ENCODE measurements at regions not wholly inside any gene's neighbourhood (a gene's known extent, or its start where the extent isn't known, plus 50 kb on each side); places are given as distances from the start of the nearest gene placed in this dataset.

DNA sequence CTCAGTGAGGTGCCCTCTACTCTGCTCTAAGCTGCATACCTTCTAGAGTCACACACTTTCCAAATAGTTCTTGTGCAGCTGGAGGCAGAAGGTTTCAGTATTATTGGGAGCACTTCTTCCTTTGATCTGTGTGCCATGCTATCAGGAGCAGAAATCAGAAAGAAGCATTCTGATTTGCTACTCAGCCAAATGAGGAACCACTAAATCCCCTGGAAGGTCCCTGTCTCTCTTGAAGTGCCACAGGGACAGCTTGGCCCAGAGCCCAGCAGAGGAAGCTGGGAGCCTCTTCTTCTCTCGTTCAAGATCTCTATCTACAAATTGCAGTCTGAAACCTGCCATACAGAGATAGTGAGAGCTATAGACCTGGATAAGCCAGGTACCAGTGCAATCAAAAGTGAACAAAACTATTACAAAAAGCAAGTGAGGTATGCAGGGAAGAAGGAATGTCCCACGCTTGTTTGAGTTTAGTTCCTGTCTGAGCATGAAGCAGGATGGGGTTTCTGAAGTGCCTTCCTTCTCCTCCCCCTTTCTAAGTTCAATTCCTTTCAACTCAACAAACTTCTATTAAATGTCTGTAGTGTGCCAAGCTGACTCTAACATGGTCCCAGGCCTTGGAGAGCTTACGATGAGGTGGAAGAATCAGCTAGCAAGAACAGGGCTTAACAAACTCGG is 100.9 kb upstream of the PARP11 start:
- H3K4me3 Mint-ChIP-seq = peak overlapping the region; percentile 75
- H3K27me3 Mint-ChIP-seq = no peaks in the 10 kb centered on the region
- peaks cover 3% of the 10 kb centered on the region for H3K36me3 Mint-ChIP-seq (ENCODE audit: low read depth)
- peak overlapping the region; percentile 77 for H3K27ac Mint-ChIP-seq
- ATAC-seq = peak; percentile 56
- DNase-seq = no peak
- no peaks in the 10 kb centered on the region for H3K9me3 ChIP-seq (ENCODE audit: control insufficient read depth, low read length, poor library complexity, severe bottlenecking)
- H3K4me1 Mint-ChIP-seq = peaks cover 39% of the 10 kb centered on the region

GRCh38 chr12:3973269-3973884 is 100.2 kb upstream of the PARP11 start:
- ATAC-seq (peak; percentile 68), DNase-seq (no peak)
- peaks cover 3% of the 10 kb centered on the region for H3K36me3 Mint-ChIP-seq (ENCODE audit: low read depth)
- peak overlapping the region; percentile 77 for H3K27ac Mint-ChIP-seq
- no peaks in the 10 kb centered on the region for H3K9me3 ChIP-seq (ENCODE audit: control insufficient read depth, low read length, poor library complexity, severe bottlenecking)
- no peaks in the 10 kb centered on the region for H3K27me3 Mint-ChIP-seq
- peaks cover 39% of the 10 kb centered on the region for H3K4me1 Mint-ChIP-seq
- peak overlapping the region; percentile 75 for H3K4me3 Mint-ChIP-seq

- ATAC-seq (peak; percentile 66), DNase-seq (no peak)
- no peaks in the 10 kb centered on the region for H3K9me3 ChIP-seq (ENCODE audit: control insufficient read depth, low read length, poor library complexity, severe bottlenecking)
- Mint-ChIP-seq H3K27me3 (no peaks in the 10 kb centered on the region), H3K4me1 (peaks cover 37% of the 10 kb centered on the region), H3K4me3 (no peak overlapping the region), H3K27ac (peak overlapping the region; percentile 77), H3K36me3 (ENCODE audit: low read depth) (peaks cover 2% of the 10 kb centered on the region)
These were observed 99.4 kb upstream of the PARP11 start for GRCh38 chr12:3972576-3972975.

- Mint-ChIP-seq H3K27me3 (no peaks in the 10 kb centered on the region), H3K4me1 (peaks cover 15% of the 10 kb centered on the region), H3K4me3 (no peak overlapping the region), H3K27ac (peak overlapping the region; percentile 6), H3K36me3 (ENCODE audit: low read depth) (no peaks in the 10 kb centered on the region)
- H3K9me3 ChIP-seq (ENCODE audit: control insufficient read depth, low read length, poor library complexity, severe bottlenecking) = no peaks in the 10 kb centered on the region
- no peak for ATAC-seq
- DNase-seq = no peak
These were observed 95.3 kb upstream of the PARP11 start for GRCh38 chr12:3968523-3968922.

GRCh38 chr12:3967556-3968160 is 94.5 kb upstream of the PARP11 start:
- ATAC-seq (no peak), DNase-seq (no peak)
- H3K4me3 Mint-ChIP-seq = no peak overlapping the region
- no peak overlapping the region for H3K27ac Mint-ChIP-seq
- H3K9me3 ChIP-seq (ENCODE audit: control insufficient read depth, low read length, poor library complexity, severe bottlenecking) = no peaks in the 10 kb centered on the region
- no peaks in the 10 kb centered on the region for H3K27me3 Mint-ChIP-seq
- no peaks in the 10 kb centered on the region for H3K36me3 Mint-ChIP-seq (ENCODE audit: low read depth)
- H3K4me1 Mint-ChIP-seq = peaks cover 18% of the 10 kb centered on the region

- no peak for DNase-seq
- Mint-ChIP-seq H3K27me3 (no peaks in the 10 kb centered on the region), H3K4me1 (peaks cover 23% of the 10 kb centered on the region), H3K27ac (no peak overlapping the region), H3K4me3 (no peak overlapping the region), H3K36me3 (ENCODE audit: low read depth) (no peaks in the 10 kb centered on the region)
- no peak for ATAC-seq
- no peaks in the 10 kb centered on the region for H3K9me3 ChIP-seq (ENCODE audit: control insufficient read depth, low read length, poor library complexity, severe bottlenecking)
These were observed 93.2 kb upstream of the PARP11 start for GRCh38 chr12:3966376-3966775.

GRCh38 chr12:3965046-3965445 is 91.8 kb upstream of the PARP11 start:
- peak overlapping the region; percentile 97 for H3K27ac Mint-ChIP-seq
- H3K4me1 Mint-ChIP-seq = peaks cover 23% of the 10 kb centered on the region
- H3K4me3 Mint-ChIP-seq = peak overlapping the region; percentile 1
- H3K27me3 Mint-ChIP-seq = no peaks in the 10 kb centered on the region
- no peak for ATAC-seq
- H3K36me3 Mint-ChIP-seq (ENCODE audit: low read depth) = no peaks in the 10 kb centered on the region
- DNase-seq = no peak
- H3K9me3 ChIP-seq (ENCODE audit: control insufficient read depth, low read length, poor library complexity, severe bottlenecking) = no peaks in the 10 kb centered on the region

GRCh38 chr12:3964439-3964838 is 91.2 kb upstream of the PARP11 start:
- Mint-ChIP-seq H3K27ac (peak overlapping the region; percentile 97), H3K27me3 (no peaks in the 10 kb centered on the region), H3K4me3 (peak overlapping the region; percentile 55), H3K36me3 (ENCODE audit: low read depth) (no peaks in the 10 kb centered on the region), H3K4me1 (peaks cover 23% of the 10 kb centered on the region)
- no peak for ATAC-seq
- no peaks in the 10 kb centered on the region for H3K9me3 ChIP-seq (ENCODE audit: control insufficient read depth, low read length, poor library complexity, severe bottlenecking)
- DNase-seq = no peak

DNA sequence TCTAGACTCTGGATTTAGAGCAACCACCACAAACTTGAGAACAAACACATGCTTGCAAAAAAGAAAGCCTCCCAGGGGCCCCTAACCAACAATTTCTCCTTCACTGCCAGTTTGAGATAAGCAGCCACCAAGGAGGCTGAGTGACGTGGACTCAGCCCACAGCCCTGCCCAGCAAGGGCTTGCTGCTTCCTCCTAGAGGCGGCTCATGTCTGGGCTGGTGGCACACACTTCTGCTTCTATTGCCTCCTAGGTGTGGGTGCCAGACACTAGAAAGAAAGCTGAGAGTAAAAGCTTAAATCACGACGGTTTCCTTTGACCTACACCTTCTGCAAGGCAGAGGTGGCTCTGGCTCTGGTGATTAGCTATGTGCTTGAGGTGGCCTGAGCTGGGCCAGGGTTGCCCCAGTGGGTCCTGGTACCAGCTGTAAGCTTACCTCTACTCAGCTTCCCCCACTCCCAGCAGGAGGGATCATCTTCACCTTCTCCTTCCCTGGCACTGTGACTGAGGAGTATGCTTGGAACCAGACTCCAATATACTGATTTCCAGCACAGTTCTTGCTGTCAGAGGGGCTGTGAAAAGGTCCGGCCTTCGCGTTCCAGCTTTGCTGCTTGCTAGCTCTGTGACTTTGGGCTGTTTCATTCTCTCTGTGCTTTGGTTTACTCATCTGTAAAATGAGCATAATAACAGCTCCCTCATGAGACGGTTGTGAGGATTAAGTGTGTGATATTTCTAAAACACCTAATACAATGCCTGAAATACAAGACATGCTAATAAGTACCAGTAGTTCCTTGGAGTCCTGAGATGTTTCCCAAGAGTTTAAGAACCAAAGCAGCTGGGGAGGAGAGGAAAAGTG is 89.7 kb upstream of the PARP11 start:
- Mint-ChIP-seq H3K4me1 (peaks cover 23% of the 10 kb centered on the region), H3K36me3 (ENCODE audit: low read depth) (no peaks in the 10 kb centered on the region), H3K4me3 (peak overlapping the region; percentile 68), H3K27ac (peak overlapping the region; percentile 97), H3K27me3 (no peaks in the 10 kb centered on the region)
- no peaks in the 10 kb centered on the region for H3K9me3 ChIP-seq (ENCODE audit: control insufficient read depth, low read length, poor library complexity, severe bottlenecking)
- ATAC-seq = peak; percentile 99
- DNase-seq = peak; percentile 34 to 62 (median 61)

DNA sequence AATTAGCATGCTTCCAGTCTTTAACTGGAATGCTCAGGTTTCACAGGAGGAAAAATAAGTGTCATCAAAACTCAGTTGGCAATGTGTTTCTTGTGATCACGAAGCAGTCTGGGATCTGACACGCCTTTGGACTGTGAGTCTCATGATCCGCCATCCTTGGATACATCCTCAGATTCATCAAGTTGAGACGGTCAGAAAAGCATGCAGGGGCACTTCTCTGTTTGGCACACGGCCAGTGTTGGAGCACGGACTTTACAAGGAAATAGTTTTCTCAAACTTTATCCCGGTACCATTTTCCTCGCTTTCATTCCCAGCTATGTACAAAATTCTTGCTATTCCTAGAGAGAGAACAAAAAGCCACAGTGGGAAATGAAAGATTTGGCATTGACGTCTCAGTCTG is 88.4 kb upstream of the PARP11 start:
- H3K4me3 Mint-ChIP-seq = no peak overlapping the region
- no peaks in the 10 kb centered on the region for H3K9me3 ChIP-seq (ENCODE audit: control insufficient read depth, low read length, poor library complexity, severe bottlenecking)
- DNase-seq (no peak), ATAC-seq (no peak)
- no peaks in the 10 kb centered on the region for H3K27me3 Mint-ChIP-seq
- H3K4me1 Mint-ChIP-seq = peaks cover 23% of the 10 kb centered on the region
- H3K36me3 Mint-ChIP-seq (ENCODE audit: low read depth) = no peaks in the 10 kb centered on the region
- H3K27ac Mint-ChIP-seq = peak overlapping the region; percentile 97

GRCh38 chr12:3959799-3960560 is 86.8 kb upstream of the PARP11 start:
- peak overlapping the region; percentile 97 for H3K27ac Mint-ChIP-seq
- no peaks in the 10 kb centered on the region for H3K36me3 Mint-ChIP-seq (ENCODE audit: low read depth)
- H3K4me1 Mint-ChIP-seq = peaks cover 23% of the 10 kb centered on the region
- no peaks in the 10 kb centered on the region for H3K27me3 Mint-ChIP-seq
- no peaks in the 10 kb centered on the region for H3K9me3 ChIP-seq (ENCODE audit: control insufficient read depth, low read length, poor library complexity, severe bottlenecking)
- DNase-seq (no peak), ATAC-seq (no peak)
- no peak overlapping the region for H3K4me3 Mint-ChIP-seq

DNA sequence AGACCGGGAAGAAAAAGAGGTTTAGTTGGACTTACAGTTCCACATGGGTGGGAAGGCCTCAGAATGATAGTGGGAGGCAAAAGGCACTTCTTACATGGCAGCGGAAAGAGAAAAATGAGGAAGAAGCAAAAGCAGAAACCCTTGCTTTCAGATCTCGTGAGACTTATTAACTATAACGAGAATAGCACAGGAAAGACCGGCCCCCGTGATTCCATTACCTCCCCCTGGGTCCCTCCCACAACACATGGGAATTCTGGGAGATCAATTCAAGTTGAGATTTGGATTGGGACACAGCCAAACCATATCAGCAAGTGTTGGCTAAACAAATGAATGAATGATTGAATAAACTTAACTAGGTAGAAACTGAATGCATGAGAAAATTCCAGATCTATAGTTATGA is 85.3 kb upstream of the PARP11 start:
- peak overlapping the region; percentile 49 for H3K27ac Mint-ChIP-seq
- DNase-seq (no peak), ATAC-seq (no peak)
- no peaks in the 10 kb centered on the region for H3K36me3 Mint-ChIP-seq (ENCODE audit: low read depth)
- no peaks in the 10 kb centered on the region for H3K27me3 Mint-ChIP-seq
- peaks cover 23% of the 10 kb centered on the region for H3K4me1 Mint-ChIP-seq
- H3K4me3 Mint-ChIP-seq = no peak overlapping the region
- H3K9me3 ChIP-seq (ENCODE audit: control insufficient read depth, low read length, poor library complexity, severe bottlenecking) = no peaks in the 10 kb centered on the region

Measured in T-helper 17 cell (primary cell).